ENCODE measurements at regions not wholly inside any gene's neighbourhood (a gene's known extent, or its start where the extent isn't known, plus 50 kb on each side); places are given as distances from the start of the nearest gene placed in this dataset.
A peak's percentile ranks its signal among the peaks of the same experiment; 100 is the strongest.

- Mint-ChIP-seq H3K36me3 (no peaks in the 10 kb centered on the region), H3K27ac (no peak overlapping the region), H3K9me3 (no peaks in the 10 kb centered on the region)
- DNase-seq (ENCODE audit: low spot score in 2 of 2) (no peak), ATAC-seq (no peak)
Measured at GRCh38 chr7:1359681-1360485, 99.4 kb downstream of the MICALL2 start.

DNA sequence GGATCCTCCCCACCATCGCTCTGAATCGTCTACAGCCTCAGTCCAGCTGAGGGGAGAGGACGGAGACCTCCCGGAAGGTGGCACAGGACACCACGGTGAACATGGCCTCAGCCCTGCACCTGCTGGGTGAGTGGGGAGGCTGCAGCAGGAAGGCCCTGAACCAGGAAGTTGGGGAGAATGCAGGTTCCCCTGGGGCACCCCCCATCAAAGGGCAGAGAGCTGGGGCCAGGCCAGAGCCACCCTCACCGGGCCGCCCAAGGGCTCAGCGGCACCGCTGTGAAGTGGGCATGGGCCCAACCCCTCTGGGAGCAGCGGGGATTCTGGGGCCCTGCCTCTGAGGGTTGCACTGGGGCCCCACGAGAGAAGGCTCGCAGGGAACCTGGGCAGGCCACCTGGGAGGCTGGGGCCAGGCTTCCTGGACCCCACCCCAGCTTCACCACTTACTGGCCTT lies 98.7 kb downstream of the MICALL2 start:
- DNase-seq (ENCODE audit: low spot score in 2 of 2) = no peak
- Mint-ChIP-seq H3K27ac (no peak overlapping the region), H3K36me3 (peaks cover 0 to 3% of the 10 kb centered on the region in 2 donors), H3K9me3 (no peaks in the 10 kb centered on the region)
- no peak for ATAC-seq

DNA sequence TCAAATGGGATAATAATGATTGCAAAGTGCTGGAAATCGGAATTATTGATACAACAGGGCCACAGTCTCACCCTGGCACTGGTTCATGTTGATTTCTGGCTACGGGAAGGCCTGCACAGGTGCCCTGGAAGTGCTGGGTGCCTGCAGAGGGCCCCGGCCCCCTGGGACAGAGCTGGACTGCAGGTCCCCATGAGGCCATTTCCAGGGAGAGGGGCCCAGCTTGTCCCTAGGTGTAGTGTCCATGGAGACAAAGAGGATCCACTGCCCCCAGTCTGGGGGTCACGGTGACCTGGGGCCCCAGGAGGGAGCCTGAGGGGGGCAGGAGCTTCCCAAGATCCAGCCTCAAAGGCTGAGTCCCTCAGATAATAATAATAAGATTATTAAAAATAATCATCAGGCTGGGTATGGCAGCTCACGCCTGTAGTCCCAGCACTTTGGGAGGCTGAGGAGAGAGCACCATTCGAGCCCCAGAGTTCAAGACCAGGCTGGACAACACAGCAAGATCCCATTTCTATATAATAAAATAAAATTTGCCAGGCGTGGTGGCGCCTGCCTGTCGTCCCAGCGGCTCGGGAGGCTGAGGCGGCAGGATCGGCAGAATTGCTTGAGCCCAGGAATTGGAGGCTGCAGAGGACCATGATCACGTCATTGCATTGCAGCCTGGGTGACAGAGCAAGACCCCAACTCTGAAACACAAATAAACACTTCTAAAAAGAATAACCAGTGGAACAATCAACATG lies 98.1 kb downstream of the MICALL2 start:
- ATAC-seq = no peak
- Mint-ChIP-seq H3K36me3 (peaks cover 0 to 9% of the 10 kb centered on the region in 2 donors), H3K27ac (no peak overlapping the region), H3K9me3 (no peaks in the 10 kb centered on the region)
- no peak for DNase-seq (ENCODE audit: low spot score in 2 of 2)

DNA sequence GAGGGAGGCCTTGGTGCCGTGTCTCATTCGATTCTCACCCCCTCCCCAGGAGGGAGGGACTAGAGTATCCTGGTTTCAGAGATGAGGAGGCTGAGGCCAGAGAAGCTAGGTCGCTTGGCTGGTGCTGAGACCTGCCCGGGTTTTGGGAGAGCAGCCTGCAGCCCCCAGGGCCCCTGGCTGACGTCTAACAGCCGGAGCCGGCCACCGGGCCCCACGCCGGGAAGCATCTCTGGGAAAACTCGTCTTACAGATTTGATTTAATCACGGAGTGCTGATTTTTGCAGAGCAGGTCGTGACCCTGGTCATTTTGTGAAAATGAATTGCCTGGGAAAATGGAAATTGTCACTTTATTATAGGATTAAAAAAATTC lies 97.5 kb downstream of the MICALL2 start:
- Mint-ChIP-seq H3K27ac (no peak overlapping the region), H3K9me3 (no peaks in the 10 kb centered on the region), H3K36me3 (peaks cover 0 to 9% of the 10 kb centered on the region in 2 donors)
- DNase-seq (ENCODE audit: low spot score in 2 of 2) (no peak), ATAC-seq (no peak)

GRCh38 chr7:1362301-1362700 lies 97.0 kb downstream of the MICALL2 start:
- H3K9me3 Mint-ChIP-seq = no peaks in the 10 kb centered on the region
- ATAC-seq (no peak), DNase-seq (ENCODE audit: low spot score in 2 of 2) (no peak)
- no peak overlapping the region for H3K27ac Mint-ChIP-seq
- peaks cover 0 to 9% of the 10 kb centered on the region in 2 donors for H3K36me3 Mint-ChIP-seq

DNA sequence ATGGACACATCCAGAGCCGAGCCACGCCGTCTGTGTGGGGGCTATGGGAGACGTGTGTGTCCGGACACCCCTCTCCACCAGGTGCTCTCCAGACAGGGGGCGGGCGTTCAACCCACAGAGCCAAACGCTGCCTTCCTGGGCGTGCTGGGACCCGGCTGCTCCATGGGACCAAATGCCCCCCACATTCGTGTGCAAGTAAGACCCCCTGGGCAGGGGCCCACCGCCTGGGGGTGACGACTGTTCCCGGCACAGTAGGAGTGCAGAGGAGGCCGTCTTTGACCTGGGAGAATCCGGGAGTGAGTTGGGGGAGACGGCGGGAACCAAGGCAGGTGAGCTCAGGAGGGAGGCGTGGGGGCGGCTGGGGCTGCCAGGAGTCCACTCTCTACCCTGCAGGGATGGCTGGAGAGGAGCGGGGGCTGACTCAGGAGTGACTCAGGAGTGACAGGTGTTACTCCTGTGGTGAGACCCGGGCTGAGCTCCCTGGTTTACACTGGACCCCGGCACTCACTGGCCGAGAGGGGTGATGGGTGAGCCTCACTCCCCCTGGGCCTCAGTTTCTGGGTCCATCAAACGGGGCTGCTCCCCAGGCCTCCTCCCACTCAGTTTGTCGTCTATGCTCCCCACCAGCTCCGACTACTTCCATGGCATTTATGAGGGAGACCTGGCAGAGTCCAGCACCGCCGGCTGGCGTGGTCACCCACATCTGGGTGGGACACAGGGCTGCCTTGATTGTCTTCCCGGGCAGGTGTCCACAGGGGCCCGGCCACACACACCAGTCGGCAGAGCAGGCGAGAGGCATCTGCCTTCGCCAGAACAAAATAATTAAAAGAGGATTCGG lies 95.0 kb downstream of the MICALL2 start:
- Mint-ChIP-seq H3K9me3 (no peaks in the 10 kb centered on the region), H3K36me3 (peaks cover 0 to 9% of the 10 kb centered on the region in 2 donors), H3K27ac (no peak overlapping the region)
- ATAC-seq (no peak), DNase-seq (ENCODE audit: low spot score in 2 of 2) (no peak)

- ATAC-seq (no peak), DNase-seq (ENCODE audit: low spot score in 2 of 2) (no peak)
- Mint-ChIP-seq H3K36me3 (peaks cover 0 to 9% of the 10 kb centered on the region in 2 donors), H3K9me3 (no peaks in the 10 kb centered on the region), H3K27ac (no peak overlapping the region)
Measured at GRCh38 chr7:1364906-1365570, 94.2 kb downstream of the MICALL2 start.

DNA sequence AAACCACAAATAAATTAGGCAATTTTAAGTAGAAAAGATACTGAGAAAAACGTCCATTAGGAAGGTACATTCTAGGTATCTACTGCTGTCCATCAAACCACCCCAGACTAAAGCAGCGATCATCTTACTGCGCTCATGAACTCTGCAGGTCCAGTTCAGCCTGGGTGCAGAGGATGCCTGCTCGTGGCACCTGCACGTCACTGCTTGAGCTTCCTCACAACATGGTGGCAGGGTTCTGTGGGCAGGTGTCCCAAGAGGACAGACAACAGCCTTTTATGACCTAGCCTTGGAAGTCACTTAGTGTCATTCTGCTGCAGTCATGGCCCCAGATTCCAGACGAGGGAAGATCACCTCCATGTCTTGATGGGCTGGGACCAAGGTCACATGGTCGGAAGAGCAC lies 93.4 kb downstream of the MICALL2 start:
- H3K9me3 Mint-ChIP-seq = no peaks in the 10 kb centered on the region
- H3K36me3 Mint-ChIP-seq = peaks cover 0 to 9% of the 10 kb centered on the region in 2 donors
- no peak overlapping the region for H3K27ac Mint-ChIP-seq
- DNase-seq (ENCODE audit: low spot score in 2 of 2) = no peak
- ATAC-seq = no peak

DNA sequence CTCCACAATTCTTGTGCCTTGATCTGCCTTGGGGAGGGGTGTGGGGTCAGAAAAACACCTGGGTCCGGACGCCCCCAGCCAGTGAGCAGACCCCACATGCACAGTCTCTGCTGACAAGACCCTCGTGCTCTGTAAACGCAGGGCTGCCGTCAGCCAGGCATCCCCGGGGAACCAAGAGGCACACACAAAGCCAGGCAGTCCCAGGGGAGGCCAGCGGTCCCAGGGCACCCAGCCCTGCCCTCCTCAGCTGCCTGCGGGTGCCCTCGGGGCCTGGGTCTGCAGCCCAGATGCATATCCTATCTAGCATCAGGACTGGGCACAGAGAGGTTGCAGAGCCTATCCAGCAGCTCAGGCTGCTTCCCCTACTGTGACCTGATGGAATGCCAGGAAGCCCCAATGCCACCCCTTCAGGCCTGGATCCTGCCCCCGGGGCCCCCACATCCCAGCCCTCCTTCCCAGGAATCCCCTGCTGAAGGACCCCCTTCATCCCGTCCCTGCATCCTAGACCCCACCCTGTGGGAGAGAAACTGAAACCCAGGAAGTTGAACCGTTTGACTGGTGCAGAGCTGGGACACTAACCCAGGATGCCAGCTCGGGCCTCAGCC lies 92.4 kb downstream of the MICALL2 start:
- Mint-ChIP-seq H3K36me3 (peaks cover 0 to 9% of the 10 kb centered on the region in 2 donors), H3K9me3 (no peaks in the 10 kb centered on the region), H3K27ac (no peak overlapping the region)
- DNase-seq (ENCODE audit: low spot score in 2 of 2) (no peak), ATAC-seq (no peak)

DNA sequence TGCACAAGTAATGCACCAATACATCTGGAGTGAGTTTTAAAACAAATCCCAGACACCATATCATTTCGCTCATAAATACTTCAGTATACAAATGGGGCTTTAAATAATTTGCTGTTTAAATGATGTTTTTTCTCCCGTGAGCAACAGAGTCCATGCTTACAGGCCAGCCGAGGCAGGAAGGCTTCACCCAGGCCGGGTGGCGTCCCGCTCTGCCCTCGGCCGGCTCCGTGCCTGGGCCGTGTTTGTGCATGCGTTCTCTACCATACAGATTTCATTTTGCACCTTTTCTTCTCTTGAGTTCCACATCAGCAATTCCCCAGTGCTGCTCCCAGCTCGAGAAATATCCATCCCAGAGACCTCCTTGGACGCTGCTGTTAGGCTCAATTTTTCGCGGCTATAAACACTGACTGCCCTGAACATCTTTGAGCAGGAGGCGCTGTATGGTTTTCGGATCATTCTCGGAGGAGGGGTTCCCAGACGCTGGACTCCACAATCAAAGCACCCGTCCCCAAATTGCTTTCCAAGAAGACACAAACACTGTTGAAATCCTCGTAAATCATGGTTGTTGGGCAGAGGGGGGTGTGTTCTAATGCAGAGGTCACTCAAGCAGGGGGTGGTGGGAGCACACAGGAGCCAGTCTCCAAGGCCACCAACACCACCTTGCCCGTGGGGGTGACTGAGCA lies 91.6 kb downstream of the MICALL2 start:
- Mint-ChIP-seq H3K9me3 (no peaks in the 10 kb centered on the region), H3K36me3 (peaks cover 0 to 9% of the 10 kb centered on the region in 2 donors), H3K27ac (no peak overlapping the region)
- DNase-seq (ENCODE audit: low spot score in 2 of 2) = no peak
- no peak for ATAC-seq

GRCh38 chr7:1368184-1368681 lies 91.0 kb downstream of the MICALL2 start:
- Mint-ChIP-seq H3K27ac (no peak overlapping the region), H3K36me3 (peaks cover 0 to 9% of the 10 kb centered on the region in 2 donors), H3K9me3 (no peaks in the 10 kb centered on the region)
- ATAC-seq (no peak), DNase-seq (ENCODE audit: low spot score in 2 of 2) (no peak)

GRCh38 chr7:1368682-1369571 lies 90.3 kb downstream of the MICALL2 start:
- ATAC-seq (peak in 1 of 2 donors; percentile 79), DNase-seq (ENCODE audit: low spot score in 2 of 2) (peak in 1 of 2 donors; percentile 48)
- H3K9me3 Mint-ChIP-seq = no peaks in the 10 kb centered on the region
- no peak overlapping the region for H3K27ac Mint-ChIP-seq
- H3K36me3 Mint-ChIP-seq = peaks cover 0 to 9% of the 10 kb centered on the region in 2 donors

DNA sequence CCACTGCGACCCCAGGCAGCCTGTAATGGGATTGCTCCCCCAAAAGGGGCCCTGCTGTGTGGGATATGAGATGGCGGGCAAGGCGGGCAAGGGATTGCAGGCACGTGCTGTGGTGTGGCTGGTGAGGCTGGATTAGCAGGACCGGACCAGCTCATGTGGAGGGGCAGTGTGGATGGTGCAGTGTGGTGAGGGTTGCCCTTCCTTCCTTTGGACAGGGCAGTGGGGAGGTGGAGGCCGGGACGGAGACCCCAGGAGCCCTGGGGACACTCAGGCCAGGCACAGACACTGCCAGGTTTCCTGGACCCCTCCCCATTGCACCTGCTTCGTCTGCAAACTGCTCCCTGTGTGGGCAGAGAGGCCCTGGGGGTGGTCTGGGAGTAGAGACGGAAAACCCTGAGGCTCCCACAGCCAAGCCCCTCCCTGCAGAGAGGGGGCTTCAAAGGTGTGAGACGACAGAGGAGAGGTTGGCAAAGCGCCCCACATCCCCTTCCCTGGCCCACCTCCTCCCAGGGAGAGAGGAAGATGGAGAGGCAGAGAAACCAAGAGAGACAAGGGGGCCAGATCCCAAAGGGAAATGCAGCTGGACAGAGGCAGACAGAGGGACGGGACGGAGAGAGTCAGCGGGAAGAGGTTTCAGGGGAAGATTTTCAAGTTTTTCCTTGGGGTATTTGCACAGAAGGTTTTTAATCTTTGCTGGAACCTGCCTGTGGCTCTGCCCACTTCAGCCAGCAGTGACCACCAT lies 89.2 kb downstream of the MICALL2 start:
- Mint-ChIP-seq H3K9me3 (no peaks in the 10 kb centered on the region), H3K27ac (no peak overlapping the region), H3K36me3 (peaks cover 0 to 9% of the 10 kb centered on the region in 2 donors)
- no peak for ATAC-seq
- DNase-seq (ENCODE audit: low spot score in 2 of 2) = no peak

GRCh38 chr7:1370738-1371137 lies 88.5 kb downstream of the MICALL2 start:
- Mint-ChIP-seq H3K36me3 (peaks cover 0 to 5% of the 10 kb centered on the region in 2 donors), H3K27ac (no peak overlapping the region), H3K9me3 (no peaks in the 10 kb centered on the region)
- no peak for ATAC-seq
- DNase-seq (ENCODE audit: low spot score in 2 of 2) = no peak
